Hepatocyte (in vitro differentiated cells): ENCODE measurements at regions not wholly inside any gene's neighbourhood (a gene's known extent, or its start where the extent isn't known, plus 50 kb on each side); places are given as distances from the start of the nearest gene placed in this dataset.

Source experiments
- CTCF ChIP-seq: fragments of 200-600 bp; sonication (generic); IDR thresholded peaks from 2 replicates; pipeline ENCODE4 v1.5.1; 2016; ENCODE audit warnings: antibody characterized with exemption, mild to moderate bottlenecking; ENCODE audit not compliant: poor library complexity
- EZH2 ChIP-seq: fragments of 200-600 bp; sonication (generic); IDR thresholded peaks from 2 replicates; pipeline ENCODE4 v1.6.1; 2016; ENCODE audit warnings: antibody characterized with exemption, mild to moderate bottlenecking, borderline replicate concordance
- EZH2phosphoT487 ChIP-seq: fragments of 200-600 bp; sonication (generic); IDR thresholded peaks from one replicate; pipeline ENCODE4 v1.6.1; 2018; ENCODE audit warnings: antibody characterized with exemption, mild to moderate bottlenecking, low read depth, moderate library complexity; ENCODE audit not compliant: unreplicated experiment, severe bottlenecking

GRCh38 chr6:103154779-103155572 is 1704.7 kb downstream of the HACE1 start:
- TF ChIP-seq CTCF (no peak), EZH2 (no peak), EZH2phosphoT487 (no peak)
